ENCODE measurements at regions not wholly inside any gene's neighbourhood (a gene's known extent, or its start where the extent isn't known, plus 50 kb on each side); places are given as distances from the start of the nearest gene placed in this dataset.

- DNase-seq = no peak
- no peak overlapping the region for H2AFZ ChIP-seq (ENCODE audit: low read depth)
- H3K4me3 ChIP-seq (ENCODE audit: low read depth in 2 of 2, low read length in 1 of 2) = no peak overlapping the region
- H3K27me3 ChIP-seq (ENCODE audit: insufficient read depth) = no peaks in the 10 kb centered on the region
- no peak overlapping the region for H3K4me2 ChIP-seq
- no peaks in the 10 kb centered on the region for H3K79me2 ChIP-seq (ENCODE audit: insufficient read depth)
- 81% methylated on average over 5 of the region's 5 CpGs for WGBS (ENCODE audit: low lambda C conversion rate)
- H3F3A ChIP-seq (replicated peaks; ENCODE audit: insufficient read depth) = no peaks in the 10 kb centered on the region
- no peaks in the 10 kb centered on the region for H4K20me1 ChIP-seq (ENCODE audit: insufficient read depth)
- no peaks in the 10 kb centered on the region for H3K9me2 ChIP-seq
- H3K4me1 ChIP-seq (ENCODE audit: control insufficient read depth in 1 of 2, insufficient read depth in 2 of 2, low read depth in 1 of 2, low read length in 1 of 2) = no peaks in the 10 kb centered on the region
- H3K27ac ChIP-seq (ENCODE audit: low read depth in 2 of 2, low read length in 1 of 2) = no peak overlapping the region
- POLR2A ChIA-PET = no interaction called here
- H3K9ac ChIP-seq = no peak overlapping the region
- H3K9me3 ChIP-seq = no peaks in the 10 kb centered on the region
- no peaks in the 10 kb centered on the region for H3K36me3 ChIP-seq (replicated peaks in 1 of 2; ENCODE audit: control insufficient read depth in 1 of 2, insufficient read depth in 2 of 2, low read length in 1 of 2)
- CTCF ChIA-PET = no interaction called here
- TF ChIP-seq TEAD4 (IDR thresholded peaks at IDR 0.05; ENCODE audit: borderline replicate concordance, insufficient read depth) (no peak), REST (IDR thresholded peaks at IDR 0.05; ENCODE audit: low read depth, low read length) (no peak)
These were observed 431.2 kb upstream of the ADAMTS9 start for GRCh38 chr3:65118912-65119499.

- Histone ChIP-seq H3F3A (replicated peaks; ENCODE audit: insufficient read depth) (no peaks in the 10 kb centered on the region), H3K36me3 (replicated peaks in 1 of 2; ENCODE audit: control insufficient read depth in 1 of 2, insufficient read depth in 2 of 2, low read length in 1 of 2) (no peaks in the 10 kb centered on the region), H3K9me3 (no peaks in the 10 kb centered on the region), H2AFZ (ENCODE audit: low read depth) (no peak overlapping the region), H3K79me2 (ENCODE audit: insufficient read depth) (no peaks in the 10 kb centered on the region), H3K9me2 (no peaks in the 10 kb centered on the region), H3K27ac (ENCODE audit: low read depth in 2 of 2, low read length in 1 of 2) (no peak overlapping the region), H3K4me1 (ENCODE audit: control insufficient read depth in 1 of 2, insufficient read depth in 2 of 2, low read depth in 1 of 2, low read length in 1 of 2) (no peaks in the 10 kb centered on the region), H3K27me3 (ENCODE audit: insufficient read depth) (no peaks in the 10 kb centered on the region), H3K4me3 (ENCODE audit: low read depth in 2 of 2, low read length in 1 of 2) (no peak overlapping the region), H3K4me2 (no peak overlapping the region), H4K20me1 (ENCODE audit: insufficient read depth) (no peaks in the 10 kb centered on the region), H3K9ac (no peak overlapping the region)
- ChIA-PET POLR2A (no interaction called here), CTCF (interaction anchor here (0.7 to 1.6 kb wide), 3 partner anchors 54 to 131 kb away, joined by 3 read pairs; no protein-coding TSS in a partner anchor)
- DNase-seq = no peak
- TF ChIP-seq USF1 (IDR thresholded peaks at IDR 0.05; ENCODE audit: borderline replicate concordance, low read depth) = no peak
- TF ChIP-seq RAD21 (IDR thresholded peaks at IDR 0.05; ENCODE audit: low read length) = no peak
- TF ChIP-seq FOSL2 (IDR thresholded peaks at IDR 0.05; ENCODE audit: borderline replicate concordance, low read depth) = no peak
- TF ChIP-seq MXI1 (IDR thresholded peaks at IDR 0.05; ENCODE audit: low read depth, low read length) = no peak
- no peak for TF ChIP-seq NRF1 (IDR thresholded peaks at IDR 0.05; ENCODE audit: low read depth, low read length)
- TF ChIP-seq TAF1 (IDR thresholded peaks at IDR 0.05; ENCODE audit: borderline replicate concordance, low read depth, low read length) = no peak
- no peak for TF ChIP-seq ELF1 (IDR thresholded peaks at IDR 0.05)
- no peak for TF ChIP-seq RXRA (IDR thresholded peaks at IDR 0.05; ENCODE audit: borderline replicate concordance, low read depth)
- TF ChIP-seq CTCF (IDR thresholded peaks at IDR 0.05) = no peak
- no peak for TF ChIP-seq EZH2phosphoT487 (IDR thresholded peaks at IDR 0.05; ENCODE audit: borderline replicate concordance, low read depth)
- TF ChIP-seq GABPA (IDR thresholded peaks at IDR 0.05; ENCODE audit: low read depth) = no peak
- TF ChIP-seq SMC3 (IDR thresholded peaks at IDR 0.05; ENCODE audit: low read depth, low read length) = no peak
- TF ChIP-seq FOXJ3 (CRISPR knock-in tag; IDR thresholded peaks at IDR 0.05) = no peak
- TF ChIP-seq REST (IDR thresholded peaks at IDR 0.05; ENCODE audit: low read depth, low read length) = no peak
- TF ChIP-seq MAX (IDR thresholded peaks at IDR 0.05; ENCODE audit: low read depth) = no peak
- no peak for TF ChIP-seq MEF2A (IDR thresholded peaks at IDR 0.05; ENCODE audit: borderline replicate concordance, low read depth)
These were observed 426.2 kb upstream of the ADAMTS9 start for GRCh38 chr3:65114041-65114440.
